Right lobe of liver (tissue), 6 donors: ENCODE measurements at regions not wholly inside any gene's neighbourhood (a gene's known extent, or its start where the extent isn't known, plus 50 kb on each side); places are given as distances from the start of the nearest gene placed in this dataset.

ENCODE experiments used
- ATAC-seq, 4 donors: fragments of 200-7000 bp; cut with Tn5 transposase; one replicate each; pipeline ENCODE4 v1.9.1; 2020; ENCODE audit warnings: mild to moderate bottlenecking in 4 of 4, moderate library complexity in 4 of 4
- DNase-seq, 3 donors: peaks; one replicate each; pipeline ENCODE4 v3.0.0-alpha.2; 2020
- H3K27ac ChIP-seq, 3 donors: fragments of 200-600 bp; one replicate each; pipeline ENCODE4 v1.8.0; 2022
- H3K27me3 ChIP-seq, 2 donors: fragments of 200-600 bp; one replicate each; pipeline ENCODE4 v1.8.0; 2022
- H3K36me3 ChIP-seq, 4 donors: fragments of 200-600 bp; sonication (generic) in 1 of 4; one replicate each; pipeline versions ENCODE4 v1.5.1 to v1.8.0; 2017 to 2022; ENCODE audit warnings: control low read depth in 1 of 4
- H3K4me1 ChIP-seq, 4 donors: fragments of 200-600 bp; sonication (generic) in 1 of 4; one replicate each; pipeline versions ENCODE4 v1.5.1 to v1.8.0; 2017 to 2022; ENCODE audit warnings: control low read depth in 1 of 4
- H3K4me3 ChIP-seq, 3 donors: fragments of 200-600 bp; one replicate each; pipeline ENCODE4 v1.8.0; 2022
- H3K9me3 ChIP-seq, 4 donors: fragments of 200-600 bp; sonication (generic) in 1 of 4; one replicate each; pipeline versions ENCODE4 v1.5.1 to v1.8.0; 2017 to 2022; ENCODE audit warnings: control low read depth in 1 of 4
- POLR2A ChIP-seq: fragments of 450-650 bp; IDR thresholded peaks from one replicate; pipeline ENCODE4 v1.6.1; 2017; ENCODE audit warnings: antibody characterized with exemption, mild to moderate bottlenecking
- whole genome bisulfite sequencing: methylation state at CpG from one replicate; pipeline ENCODE4 v1.1.6; 2018; ENCODE audit warnings: low coverage, low lambda C conversion rate; ENCODE audit not compliant: insufficient coverage; ENCODE audit errors: missing lambda C conversion rate; 5-methylcytosine and 5-hydroxymethylcytosine counted together
- intact Hi-C, 2 donors: fragments of 100-400 bp; cut with DNase I; formaldehyde crosslinking; loops; one replicate each; pipeline versions ENCODE4 v1.11.2 to v1.14.1; 2022
- TF ChIP-seq, protein P1 (sequence below), 4 donors: fragments of 200-600 bp in 3 of 4; fragments of 450-650 bp in 1 of 4; IDR thresholded peaks; one replicate each; pipeline versions ENCODE4 v1.5.1 to v1.8.0; 2016 to 2022; ENCODE audit warnings: antibody characterized with exemption in 4 of 4, mild to moderate bottlenecking in 2 of 4
- donor health status: DM: no; HTN: yes; CAD: no.
- donor health status: DM: no; HTN: no; CAD: no.
- donor health status: DM: no; HTN: no; CAD: no.
- donor health status: DM: no; HTN: yes; CAD: no.
- donor health status: DM: no; HTN: yes; CAD: no.

DNA sequence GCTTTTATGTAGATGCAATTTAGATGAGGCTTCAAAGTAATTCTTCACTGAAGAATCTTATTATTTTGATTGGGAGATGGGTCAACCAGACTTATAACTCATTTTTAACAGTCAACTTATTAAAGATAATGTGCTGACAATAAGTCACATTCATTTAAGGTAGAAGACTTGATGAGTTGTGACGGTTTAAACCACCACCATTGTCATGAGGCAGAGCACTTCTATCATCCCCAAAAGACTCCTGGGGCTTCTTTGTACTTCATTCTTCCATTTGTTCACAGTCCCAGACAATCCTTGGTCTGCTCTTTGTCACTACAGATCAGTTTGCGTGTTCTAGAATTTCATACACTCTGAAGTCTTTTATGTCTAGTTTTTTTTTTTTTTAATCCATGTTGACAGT, 346.1 kb downstream of the RASEF start:
- ATAC-seq (no peak), DNase-seq (no peak)
- H3K9me3 ChIP-seq, result no peaks in the 10 kb centered on the region
- no peaks in the 10 kb centered on the region for H3K36me3 ChIP-seq
- intact Hi-C loops, result no loop called here
- 56% methylated on average over 2 of the region's 2 CpGs for WGBS
- no peak overlapping the region for H3K27ac ChIP-seq
- no peak overlapping the region for H3K4me3 ChIP-seq
- TF ChIP-seq POLR2A, result no peak
- TF ChIP-seq, protein P1, sequence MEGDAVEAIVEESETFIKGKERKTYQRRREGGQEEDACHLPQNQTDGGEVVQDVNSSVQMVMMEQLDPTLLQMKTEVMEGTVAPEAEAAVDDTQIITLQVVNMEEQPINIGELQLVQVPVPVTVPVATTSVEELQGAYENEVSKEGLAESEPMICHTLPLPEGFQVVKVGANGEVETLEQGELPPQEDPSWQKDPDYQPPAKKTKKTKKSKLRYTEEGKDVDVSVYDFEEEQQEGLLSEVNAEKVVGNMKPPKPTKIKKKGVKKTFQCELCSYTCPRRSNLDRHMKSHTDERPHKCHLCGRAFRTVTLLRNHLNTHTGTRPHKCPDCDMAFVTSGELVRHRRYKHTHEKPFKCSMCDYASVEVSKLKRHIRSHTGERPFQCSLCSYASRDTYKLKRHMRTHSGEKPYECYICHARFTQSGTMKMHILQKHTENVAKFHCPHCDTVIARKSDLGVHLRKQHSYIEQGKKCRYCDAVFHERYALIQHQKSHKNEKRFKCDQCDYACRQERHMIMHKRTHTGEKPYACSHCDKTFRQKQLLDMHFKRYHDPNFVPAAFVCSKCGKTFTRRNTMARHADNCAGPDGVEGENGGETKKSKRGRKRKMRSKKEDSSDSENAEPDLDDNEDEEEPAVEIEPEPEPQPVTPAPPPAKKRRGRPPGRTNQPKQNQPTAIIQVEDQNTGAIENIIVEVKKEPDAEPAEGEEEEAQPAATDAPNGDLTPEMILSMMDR (IDR thresholded peaks at IDR 0.05), result no peak
- no peaks in the 10 kb centered on the region for H3K27me3 ChIP-seq
- no peaks in the 10 kb centered on the region for H3K4me1 ChIP-seq

GRCh38 chr9:82720515-82720914, 342.4 kb downstream of the RASEF start:
- WGBS, result 7% methylated on average over 1 of the region's 1 CpG
- ATAC-seq, result no peak

GRCh38 chr9:82721593-82721992, 341.3 kb downstream of the RASEF start:
- 0% methylated on average over 1 of the region's 1 CpG for WGBS
- Histone ChIP-seq H3K36me3 (no peaks in the 10 kb centered on the region), H3K27ac (no peak overlapping the region), H3K4me3 (no peak overlapping the region), H3K4me1 (no peaks in the 10 kb centered on the region), H3K27me3 (no peaks in the 10 kb centered on the region), H3K9me3 (no peaks in the 10 kb centered on the region)
- intact Hi-C loops, result no loop called here
- ATAC-seq, result no peak
- TF ChIP-seq POLR2A, result no peak
- TF ChIP-seq, protein P1 (IDR thresholded peaks at IDR 0.05), result no peak
- no peak for DNase-seq

More at GRCh38 chr9:82720515-82720914, 342.4 kb downstream of the RASEF start:
- Histone ChIP-seq H3K9me3 (no peaks in the 10 kb centered on the region), H3K4me1 (no peaks in the 10 kb centered on the region), H3K27ac (no peak overlapping the region), H3K27me3 (no peaks in the 10 kb centered on the region), H3K36me3 (no peaks in the 10 kb centered on the region), H3K4me3 (no peak overlapping the region)
- no peak for DNase-seq
- TF ChIP-seq, protein P1 (IDR thresholded peaks at IDR 0.05), result no peak
- TF ChIP-seq POLR2A, result no peak
- intact Hi-C loops, result no loop called here

DNA sequence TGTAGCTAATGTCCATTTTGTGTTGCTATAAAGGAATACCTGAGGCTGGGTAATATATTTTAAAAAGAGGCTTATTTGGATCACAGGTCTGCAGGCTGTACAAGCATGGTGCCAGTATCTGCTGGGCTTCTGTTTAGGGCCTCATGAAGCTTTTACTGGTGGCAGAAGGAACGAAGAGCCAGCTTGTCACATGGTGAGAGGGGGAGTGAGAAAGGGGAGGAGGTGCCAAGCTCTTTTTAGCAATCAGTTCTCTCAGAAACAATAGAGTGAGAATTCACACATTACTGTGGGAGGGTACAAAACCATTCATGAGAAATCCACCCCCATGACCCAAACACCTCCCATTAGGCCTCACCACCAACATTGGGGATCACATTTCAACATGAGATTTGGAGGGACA, 340.9 kb downstream of the RASEF start:
- no peak overlapping the region for H3K4me3 ChIP-seq
- ATAC-seq (no peak), DNase-seq (no peak)
- TF ChIP-seq POLR2A, result no peak
- TF ChIP-seq, protein P1 (IDR thresholded peaks at IDR 0.05), result no peak
- H3K9me3 ChIP-seq, result no peaks in the 10 kb centered on the region
- 33% methylated on average over 1 of the region's 1 CpG for WGBS
- no peaks in the 10 kb centered on the region for H3K4me1 ChIP-seq
- no peak overlapping the region for H3K27ac ChIP-seq
- intact Hi-C loops, result no loop called here
- H3K36me3 ChIP-seq, result no peaks in the 10 kb centered on the region
- no peaks in the 10 kb centered on the region for H3K27me3 ChIP-seq

GRCh38 chr9:82722561-82722960, 340.4 kb downstream of the RASEF start:
- 56% methylated on average over 2 of the region's 2 CpGs for WGBS
- ATAC-seq, result no peak

More at GRCh38 chr9:82722561-82722960, 340.4 kb downstream of the RASEF start:
- no peaks in the 10 kb centered on the region for H3K9me3 ChIP-seq
- TF ChIP-seq POLR2A, result no peak
- TF ChIP-seq, protein P1 (IDR thresholded peaks at IDR 0.05), result no peak
- H3K27ac ChIP-seq, result no peak overlapping the region
- H3K4me3 ChIP-seq, result no peak overlapping the region
- no peaks in the 10 kb centered on the region for H3K4me1 ChIP-seq
- H3K36me3 ChIP-seq, result no peaks in the 10 kb centered on the region
- no peak for DNase-seq
- intact Hi-C loops, result no loop called here
- no peaks in the 10 kb centered on the region for H3K27me3 ChIP-seq
